ENCODE measurements at regions not wholly inside any gene's neighbourhood (a gene's known extent, or its start where the extent isn't known, plus 50 kb on each side); places are given as distances from the start of the nearest gene placed in this dataset.

GRCh38 chr22:49639956-49640355, 187.7 kb downstream of the BRD1 start:
- H3K4me1 ChIP-seq (ENCODE audit: control insufficient read depth in 1 of 2, insufficient read depth in 2 of 2, low read length in 2 of 2): peaks cover 0 to 4% of the 10 kb centered on the region in 2 experiments; a peak in 2 of 4 replicates
- no peak overlapping the region for H3K9ac ChIP-seq (ENCODE audit: low read length)
- ChIA-PET RAD21 (ENCODE audit: low non-redundant PET in 1 of 2, low total read pairs in 2 of 2, uncharacterized antibody in 2 of 2, unreplicated experiment in 2 of 2) (no interaction called here), POLR2A (no interaction called here), CTCF (no interaction called here)
- no peak overlapping the region for H2AFZ ChIP-seq (ENCODE audit: low read depth, low read length, poor library complexity, severe bottlenecking)
- H3K9me3 ChIP-seq (ENCODE audit: control insufficient read depth in 1 of 2, insufficient read depth in 1 of 2, low read depth in 1 of 2, low read length in 2 of 2): no peaks in the 10 kb centered on the region
- no peaks in the 10 kb centered on the region for H4K20me1 ChIP-seq (ENCODE audit: insufficient read depth)
- H3K79me2 ChIP-seq (ENCODE audit: insufficient read depth, low read length): peaks cover 92% of the 10 kb centered on the region
- H3K4me2 ChIP-seq (ENCODE audit: low read length): no peak overlapping the region
- H3K9me2 ChIP-seq (ENCODE audit: insufficient read depth): no peaks in the 10 kb centered on the region
- H3K4me3 ChIP-seq (replicated peaks in 1 of 2; ENCODE audit: low read depth in 1 of 2, low read length in 2 of 2): no peak overlapping the region
- no peaks in the 10 kb centered on the region for H3K27me3 ChIP-seq (ENCODE audit: insufficient read depth, low read length)
- H3K36me3 ChIP-seq (ENCODE audit: control insufficient read depth in 1 of 2, insufficient read depth in 2 of 2, low read length in 2 of 2): no peaks in the 10 kb centered on the region
- H3K27ac ChIP-seq (ENCODE audit: low read depth, low read length): no peak overlapping the region
- TF ChIP-seq EGR1 (IDR thresholded peaks at IDR 0.05; ENCODE audit: low read depth) (no peak), MAX (IDR thresholded peaks at IDR 0.05) (no peak), FOSL1 (IDR thresholded peaks at IDR 0.05; ENCODE audit: low read depth) (no peak), SIN3A (IDR thresholded peaks at IDR 0.05; ENCODE audit: low read depth) (no peak), CTCF (IDR thresholded peaks at IDR 0.05 in 2 of 3, conservative IDR thresholded peaks at IDR 0.05 in 1 of 3; ENCODE audit: borderline replicate concordance in 1 of 3, insufficient read depth in 1 of 3, low read depth in 2 of 3, low read length in 2 of 3) (no peak), ELF1 (IDR thresholded peaks at IDR 0.05; ENCODE audit: borderline replicate concordance, low read depth) (no peak), TCF7L2 (IDR thresholded peaks at IDR 0.05; ENCODE audit: borderline replicate concordance, extremely low read depth, insufficient read depth, insufficient read length) (no peak), ZNF274 (IDR thresholded peaks at IDR 0.05; ENCODE audit: low read depth, low read length) (no peak), YY1 (IDR thresholded peaks at IDR 0.05; ENCODE audit: extremely low read depth, insufficient replicate concordance, low read depth, low read length) (no peak)
- TF ChIP-seq, protein P1, sequence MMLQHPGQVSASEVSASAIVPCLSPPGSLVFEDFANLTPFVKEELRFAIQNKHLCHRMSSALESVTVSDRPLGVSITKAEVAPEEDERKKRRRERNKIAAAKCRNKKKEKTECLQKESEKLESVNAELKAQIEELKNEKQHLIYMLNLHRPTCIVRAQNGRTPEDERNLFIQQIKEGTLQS (IDR thresholded peaks at IDR 0.05): no peak
- TF ChIP-seq, protein P2, sequence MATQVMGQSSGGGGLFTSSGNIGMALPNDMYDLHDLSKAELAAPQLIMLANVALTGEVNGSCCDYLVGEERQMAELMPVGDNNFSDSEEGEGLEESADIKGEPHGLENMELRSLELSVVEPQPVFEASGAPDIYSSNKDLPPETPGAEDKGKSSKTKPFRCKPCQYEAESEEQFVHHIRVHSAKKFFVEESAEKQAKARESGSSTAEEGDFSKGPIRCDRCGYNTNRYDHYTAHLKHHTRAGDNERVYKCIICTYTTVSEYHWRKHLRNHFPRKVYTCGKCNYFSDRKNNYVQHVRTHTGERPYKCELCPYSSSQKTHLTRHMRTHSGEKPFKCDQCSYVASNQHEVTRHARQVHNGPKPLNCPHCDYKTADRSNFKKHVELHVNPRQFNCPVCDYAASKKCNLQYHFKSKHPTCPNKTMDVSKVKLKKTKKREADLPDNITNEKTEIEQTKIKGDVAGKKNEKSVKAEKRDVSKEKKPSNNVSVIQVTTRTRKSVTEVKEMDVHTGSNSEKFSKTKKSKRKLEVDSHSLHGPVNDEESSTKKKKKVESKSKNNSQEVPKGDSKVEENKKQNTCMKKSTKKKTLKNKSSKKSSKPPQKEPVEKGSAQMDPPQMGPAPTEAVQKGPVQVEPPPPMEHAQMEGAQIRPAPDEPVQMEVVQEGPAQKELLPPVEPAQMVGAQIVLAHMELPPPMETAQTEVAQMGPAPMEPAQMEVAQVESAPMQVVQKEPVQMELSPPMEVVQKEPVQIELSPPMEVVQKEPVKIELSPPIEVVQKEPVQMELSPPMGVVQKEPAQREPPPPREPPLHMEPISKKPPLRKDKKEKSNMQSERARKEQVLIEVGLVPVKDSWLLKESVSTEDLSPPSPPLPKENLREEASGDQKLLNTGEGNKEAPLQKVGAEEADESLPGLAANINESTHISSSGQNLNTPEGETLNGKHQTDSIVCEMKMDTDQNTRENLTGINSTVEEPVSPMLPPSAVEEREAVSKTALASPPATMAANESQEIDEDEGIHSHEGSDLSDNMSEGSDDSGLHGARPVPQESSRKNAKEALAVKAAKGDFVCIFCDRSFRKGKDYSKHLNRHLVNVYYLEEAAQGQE (IDR thresholded peaks at IDR 0.05; ENCODE audit: low read depth): no peak
- intact Hi-C loops (cut with micrococcal nuclease): no loop called here
- BruUV-seq (replicated peaks): no TSS peak
- no peak for ATAC-seq
- DNase-seq (ENCODE audit: low read depth, low spot score): no peak
